GM03348 (cell line): ENCODE measurements at regions not wholly inside any gene's neighbourhood (a gene's known extent, or its start where the extent isn't known, plus 50 kb on each side); places are given as distances from the start of the nearest gene placed in this dataset.

Source experiments
- DNase-seq: peaks from one replicate; pipeline ENCODE4 v3.0.0; 2012; ENCODE audit warnings: low spot score

DNA sequence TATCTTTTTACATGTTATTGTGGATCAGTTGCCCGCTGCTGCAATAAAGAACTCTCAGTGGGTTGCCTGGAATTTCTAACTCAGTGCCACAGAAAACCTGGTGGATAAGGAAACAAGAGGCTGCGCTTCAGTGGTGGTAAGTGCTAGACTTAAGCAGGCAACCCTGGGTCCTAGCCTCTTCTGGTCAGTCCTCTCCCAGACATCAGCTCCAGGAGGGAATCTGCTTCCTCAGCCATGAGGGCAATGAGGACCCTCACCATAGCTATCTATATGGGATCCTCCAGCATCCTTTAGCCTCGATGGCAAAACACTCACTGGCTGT is 490.7 kb upstream of the SULF2 start:
- no peak for DNase-seq

DNA sequence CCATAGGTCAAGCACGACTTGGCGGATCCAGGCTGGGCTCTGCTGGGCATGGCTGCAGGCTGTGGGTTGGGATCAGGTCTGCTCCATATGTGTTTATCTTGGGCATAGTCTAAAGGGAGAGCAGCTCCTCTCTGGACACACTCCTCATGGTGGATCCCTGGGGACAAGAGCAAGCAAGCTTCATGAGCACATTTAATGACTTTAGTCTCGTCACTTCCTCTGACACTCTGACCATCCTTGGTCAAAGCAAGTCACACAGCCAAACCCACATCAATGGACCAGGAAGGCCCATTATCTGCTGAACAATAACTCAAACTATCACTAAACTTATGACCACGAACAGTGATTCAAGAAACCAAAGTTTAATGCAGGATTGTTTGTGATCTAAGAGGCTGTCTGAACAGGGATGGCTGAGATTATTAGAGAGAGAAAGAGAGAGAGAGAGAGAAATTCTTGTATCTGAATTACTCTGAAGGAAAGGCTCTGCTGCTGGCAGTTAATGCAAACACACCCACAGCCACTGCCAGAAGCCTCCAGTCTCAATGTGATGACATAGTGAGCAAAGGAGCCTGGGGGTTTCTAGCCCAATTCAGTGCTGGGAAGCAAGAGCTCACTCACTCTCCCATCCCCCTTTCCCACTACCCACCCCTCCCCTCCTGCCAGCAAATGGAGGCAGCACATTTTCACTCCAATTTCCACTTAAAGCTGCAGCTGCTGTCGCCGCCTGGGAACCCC is 490.2 kb upstream of the SULF2 start:
- no peak for DNase-seq

DNA sequence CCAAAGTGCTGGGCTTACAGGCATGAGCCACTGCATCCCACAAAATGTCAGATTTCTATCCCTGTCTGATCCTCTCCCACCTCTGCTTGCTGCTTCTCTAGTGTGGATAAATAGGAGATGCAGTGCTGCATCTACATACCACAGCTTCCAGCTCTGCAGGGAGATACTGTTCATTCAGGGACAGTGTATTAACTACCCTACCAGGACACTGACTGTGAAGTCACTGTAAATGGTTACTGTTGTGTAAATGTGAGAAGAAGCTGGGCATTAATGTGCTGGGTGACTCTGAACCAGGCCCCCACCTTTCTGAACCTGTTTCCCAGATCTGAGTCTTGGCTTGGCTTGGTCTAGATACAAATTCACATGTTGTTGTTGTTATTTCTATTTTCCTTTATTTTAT is 488.6 kb upstream of the SULF2 start:
- DNase-seq: no peak

DNA sequence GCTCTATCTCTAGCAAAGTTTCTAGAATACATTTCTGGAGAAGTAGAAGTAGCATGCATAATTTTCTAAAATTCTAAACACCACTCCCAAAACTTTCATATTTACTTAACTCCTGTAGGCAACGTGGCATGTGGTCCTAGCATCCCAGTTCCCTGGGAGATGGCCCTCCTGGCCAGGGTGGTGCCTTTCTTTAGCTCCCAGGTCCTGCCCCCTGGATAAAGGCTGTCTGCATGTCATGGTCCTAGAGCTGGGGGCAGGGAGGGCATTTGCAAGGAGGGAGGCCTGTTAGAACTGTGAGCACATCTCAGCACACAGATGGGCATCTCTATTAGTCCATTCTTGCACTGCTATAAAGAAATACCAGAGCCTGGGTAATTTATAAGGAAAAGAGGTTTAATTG is 485.6 kb upstream of the SULF2 start:
- no peak for DNase-seq

DNA sequence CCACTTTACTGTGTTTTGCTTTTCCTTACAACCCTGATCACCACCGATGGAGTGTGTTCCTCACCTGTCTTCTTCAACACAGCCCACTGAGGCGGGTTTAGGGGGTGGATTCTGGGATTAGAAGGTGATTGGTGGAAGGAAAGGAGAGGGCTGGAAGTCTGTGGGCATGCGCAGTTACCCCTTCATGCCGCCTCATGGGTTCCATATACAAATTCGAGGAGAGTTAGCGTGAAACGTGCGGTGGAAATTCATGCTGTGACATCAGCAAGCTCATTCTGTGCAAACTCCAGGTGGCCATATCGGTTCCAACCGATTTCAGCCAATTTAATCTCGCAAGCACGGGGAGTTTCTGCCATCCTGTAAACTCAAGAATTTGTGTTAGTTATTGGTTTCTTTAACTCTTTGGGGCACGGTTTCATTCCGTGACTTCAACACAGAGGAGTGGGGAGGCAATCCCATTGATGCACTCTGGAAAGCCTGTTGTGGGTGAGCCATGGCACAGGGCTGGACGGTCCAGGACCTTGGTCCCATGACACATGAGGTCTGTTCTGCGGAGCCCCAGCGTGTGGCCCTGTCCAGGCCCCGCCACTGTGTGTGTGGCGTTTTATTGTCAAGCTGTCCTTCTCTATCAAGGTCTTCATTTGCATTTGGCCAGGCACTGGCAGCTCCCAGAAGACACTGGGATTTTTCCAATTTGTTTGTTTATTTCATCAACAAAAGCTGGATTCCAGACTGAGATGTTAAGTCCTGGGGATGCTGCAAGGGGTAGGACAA is 482.8 kb upstream of the SULF2 start:
- DNase-seq: no peak

DNA sequence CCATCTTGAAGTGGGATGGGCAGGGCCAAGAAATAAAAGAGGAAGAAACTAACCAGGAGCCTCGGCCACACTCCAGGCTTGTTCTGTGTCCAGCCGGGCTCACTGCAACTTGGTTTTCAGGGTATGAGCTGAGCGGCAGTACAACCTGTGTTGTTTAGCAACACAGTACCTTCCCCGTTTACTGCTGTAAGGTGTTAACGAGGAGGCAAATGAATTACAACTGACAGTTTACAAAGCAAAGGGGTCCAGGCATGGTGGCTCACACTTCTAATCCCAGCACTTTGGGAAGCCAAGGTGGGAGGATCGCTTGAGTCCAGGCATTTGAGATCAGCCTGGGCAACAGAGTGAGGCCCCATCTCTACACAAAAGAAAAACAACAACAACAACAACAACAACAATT is 481.3 kb upstream of the SULF2 start:
- no peak for DNase-seq

DNA sequence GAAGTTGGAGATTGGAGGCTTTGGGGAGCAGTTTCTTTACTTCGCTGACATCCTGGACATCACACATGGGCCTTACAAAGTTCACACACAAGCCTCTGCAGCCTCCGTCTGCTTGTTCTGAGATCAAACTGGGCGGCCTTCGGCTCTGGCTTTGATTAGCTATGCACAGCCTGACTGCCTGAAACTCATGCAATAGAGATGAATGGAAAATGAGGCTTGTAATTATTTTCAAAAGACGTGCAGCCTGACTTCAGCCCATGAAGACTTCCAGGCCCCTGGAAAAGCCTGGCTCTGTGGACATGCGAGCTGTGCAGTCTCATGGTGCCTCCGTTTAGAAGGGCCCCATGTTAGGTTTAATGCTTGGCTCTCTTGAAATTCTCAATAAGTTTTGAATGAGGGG is 480.5 kb upstream of the SULF2 start:
- DNase-seq: no peak

DNA sequence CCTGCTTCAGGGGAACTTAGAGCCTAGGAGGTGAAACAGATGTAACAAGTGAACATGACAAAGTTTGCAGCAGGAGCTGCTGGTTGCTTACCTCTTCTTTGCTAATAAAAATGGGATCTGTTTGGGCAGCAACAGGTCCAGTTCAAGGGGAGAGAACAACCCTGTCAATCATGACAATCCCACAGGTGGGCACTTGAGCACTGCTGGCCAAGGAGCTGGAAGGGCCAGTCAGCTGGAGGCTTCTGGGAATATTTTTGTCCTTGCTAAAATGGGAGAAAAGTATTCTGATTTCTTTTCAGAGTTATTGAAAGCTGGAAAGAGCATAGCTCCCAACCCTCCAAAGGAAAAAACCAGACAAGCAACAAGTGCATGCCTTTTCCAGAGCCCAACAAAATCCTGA is 477.7 kb upstream of the SULF2 start:
- no peak for DNase-seq

DNA sequence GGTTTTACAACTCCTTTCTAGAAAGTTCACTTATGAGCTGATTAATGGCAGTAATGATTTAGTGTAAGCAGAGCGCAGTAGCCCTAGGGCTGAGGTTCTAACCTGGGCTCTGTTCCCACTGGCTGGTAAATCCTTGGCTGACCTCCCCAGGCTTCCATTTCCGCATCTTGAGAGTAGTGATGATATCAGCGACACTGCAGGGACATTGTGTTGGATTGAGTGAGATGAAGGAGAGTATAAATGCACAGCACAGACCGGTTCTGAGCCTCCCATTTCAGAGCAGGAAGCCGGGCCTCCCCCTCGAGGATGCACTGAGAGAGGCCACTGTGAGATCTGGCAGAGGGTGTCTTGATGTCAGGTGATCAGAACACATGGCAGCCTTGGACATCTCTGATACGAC is 477.2 kb upstream of the SULF2 start:
- DNase-seq: no peak

DNA sequence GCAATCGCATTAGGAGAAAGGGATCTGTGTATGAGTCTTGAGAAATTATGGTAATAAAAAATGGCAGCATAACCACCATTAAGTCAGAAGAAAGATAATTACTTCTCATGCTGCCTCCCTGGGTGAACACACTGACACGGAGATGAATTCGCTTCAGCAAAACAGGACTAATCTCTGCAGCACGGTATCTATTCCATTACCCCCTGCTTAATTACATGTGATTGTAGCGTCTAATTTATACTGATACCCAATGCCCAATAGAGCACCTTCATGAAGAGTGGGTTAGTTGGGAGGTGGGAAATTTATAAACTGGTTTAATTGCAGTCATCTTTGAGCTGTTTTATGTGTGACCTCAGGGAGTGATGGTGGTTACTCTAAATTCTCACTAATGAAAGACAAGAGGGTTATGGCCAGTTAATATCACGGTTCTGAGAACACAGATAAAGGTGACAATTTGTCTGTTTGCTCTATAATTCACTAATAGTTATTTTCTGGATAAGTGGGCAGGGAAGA is 476.2 kb upstream of the SULF2 start:
- no peak for DNase-seq

DNA sequence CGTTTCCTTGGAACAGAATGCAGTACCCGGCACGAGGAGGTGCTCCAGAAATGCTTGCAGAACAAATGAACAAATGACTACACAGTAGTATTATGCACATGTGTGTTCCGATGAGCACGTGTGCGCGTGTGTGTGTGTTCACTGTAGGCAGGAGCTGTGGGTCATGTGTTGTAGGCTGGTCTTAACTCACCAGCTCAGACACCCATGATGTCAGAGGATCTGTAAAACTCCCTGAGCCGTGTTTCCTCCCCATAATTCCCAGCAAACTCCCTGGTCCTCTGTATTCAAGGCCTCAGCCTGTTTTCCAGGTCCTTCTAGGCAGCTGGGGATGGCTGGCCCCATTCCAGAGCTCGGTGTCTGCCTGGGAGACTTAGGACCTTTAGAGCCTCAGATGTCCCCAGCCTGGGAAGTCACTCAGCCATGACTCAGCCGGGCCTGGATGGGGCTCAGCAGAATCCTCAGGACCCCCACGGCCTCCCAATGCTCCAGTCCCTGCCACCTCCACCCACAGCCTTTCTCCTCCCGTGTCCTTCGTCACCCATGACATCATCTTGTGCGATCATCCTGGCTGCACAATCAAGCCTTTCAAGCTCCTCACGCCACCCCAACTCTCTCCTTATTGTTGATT is 475.0 kb upstream of the SULF2 start:
- no peak for DNase-seq

DNA sequence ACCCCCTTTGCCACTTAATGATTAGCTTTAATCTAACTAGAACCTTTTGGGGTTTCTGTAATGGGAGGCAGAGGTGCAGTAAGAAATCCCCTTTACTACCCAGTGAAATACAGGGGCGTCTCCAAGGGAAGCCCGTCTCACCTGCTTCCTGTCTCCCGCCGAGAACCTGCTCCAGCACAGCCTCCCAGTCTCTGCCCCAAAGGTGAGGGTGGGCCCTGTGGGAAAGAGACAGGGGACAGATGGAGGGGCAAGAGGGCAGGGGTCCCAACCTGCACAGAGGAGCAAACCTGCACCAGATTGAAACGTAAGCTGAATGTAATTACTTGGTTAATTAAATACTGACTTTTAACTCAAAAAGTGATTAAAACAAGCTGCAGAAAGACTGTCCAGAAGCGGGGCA is 474.2 kb upstream of the SULF2 start:
- no peak for DNase-seq

DNA sequence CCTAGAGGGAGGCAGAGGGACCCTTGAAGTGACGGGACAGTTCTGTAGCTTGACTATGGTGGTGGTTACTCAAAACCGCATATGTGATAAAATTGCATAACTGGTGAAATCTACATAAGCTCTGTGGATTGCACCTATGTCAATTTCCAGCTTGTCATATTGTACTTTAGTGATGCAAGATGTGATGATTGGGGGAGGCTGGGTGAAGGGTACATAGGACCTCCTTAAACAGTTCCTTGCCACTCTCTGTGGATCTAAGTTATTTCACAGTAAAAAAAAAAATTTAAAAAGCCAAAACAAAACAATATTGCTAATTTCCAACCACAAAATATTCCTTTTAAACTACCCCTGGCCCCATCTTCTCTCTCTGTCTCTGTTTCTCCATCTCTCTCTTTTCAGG is 472.6 kb upstream of the SULF2 start:
- DNase-seq: no peak

DNA sequence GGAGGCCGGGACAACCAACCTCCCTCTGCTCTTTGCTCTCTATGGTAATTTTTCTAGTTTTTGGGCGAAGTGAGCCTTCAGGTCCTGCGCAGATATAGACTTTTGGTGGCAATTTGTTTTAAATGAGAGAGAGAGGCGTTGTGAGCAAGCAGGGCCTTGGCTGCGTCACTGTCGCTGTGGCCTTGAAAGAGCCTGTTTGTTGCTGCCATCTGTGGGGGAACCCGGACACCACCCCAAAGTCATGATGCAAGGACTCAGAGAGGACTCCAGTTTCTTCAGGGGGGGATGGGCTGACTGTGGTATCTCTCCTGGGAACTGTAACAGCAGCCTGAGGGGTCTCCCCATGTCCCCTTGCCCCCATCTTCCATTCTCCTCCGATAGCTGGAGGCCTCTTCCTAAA is 462.7 kb upstream of the SULF2 start:
- DNase-seq: no peak

DNA sequence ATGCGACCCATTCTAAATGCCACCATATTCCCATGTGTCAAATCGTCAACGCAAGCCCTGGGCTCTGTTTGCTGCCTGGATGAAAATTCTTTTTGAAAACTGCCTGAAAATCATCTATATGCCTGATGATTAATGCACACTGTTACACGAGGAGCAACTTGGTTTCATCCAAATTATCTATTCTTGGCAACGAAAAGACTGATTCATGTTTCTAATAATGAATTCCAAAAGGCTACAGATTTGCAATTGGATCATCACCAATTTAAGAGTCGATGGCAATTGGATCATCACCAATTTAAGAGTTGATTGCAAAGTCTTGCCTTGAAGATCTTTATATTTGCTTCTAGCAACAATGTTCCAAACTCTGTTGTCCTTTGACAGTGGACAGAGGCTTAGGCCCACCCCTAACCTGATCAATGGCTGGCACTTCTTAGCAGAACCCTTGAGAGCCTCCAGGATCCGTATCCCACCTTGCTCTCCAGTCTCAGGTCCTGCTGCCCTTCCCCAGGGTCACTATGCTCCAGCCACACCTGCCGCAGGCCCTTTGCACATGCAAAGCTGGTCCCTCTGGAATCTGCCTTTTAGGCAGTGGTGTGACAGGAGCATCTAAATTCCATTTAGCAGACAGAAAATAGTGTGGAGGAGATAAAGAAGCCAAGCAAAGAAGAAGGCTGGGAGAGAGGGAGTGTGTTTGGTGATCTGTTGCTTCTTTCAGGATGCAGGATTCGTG is 460.9 kb upstream of the SULF2 start:
- DNase-seq: no peak

DNA sequence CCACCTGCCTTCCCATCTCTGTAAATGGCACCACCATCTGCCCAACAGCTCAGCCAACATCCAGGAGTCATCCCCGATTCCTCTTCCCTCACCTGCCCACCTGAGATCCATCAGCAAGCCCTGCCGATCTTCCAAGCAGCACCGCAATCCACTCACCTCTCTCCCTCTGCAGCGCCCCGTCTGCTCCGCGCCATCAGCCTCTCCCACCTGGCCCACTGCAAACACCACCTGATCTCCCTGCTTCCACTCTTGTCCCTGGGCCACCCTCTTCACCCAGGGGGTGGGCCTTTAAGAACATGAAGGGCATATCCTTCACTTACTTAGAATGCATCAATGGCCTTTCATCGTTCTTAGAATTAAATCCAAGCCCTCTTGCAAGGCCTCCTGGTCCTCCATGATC is 457.3 kb upstream of the SULF2 start:
- no peak for DNase-seq

DNA sequence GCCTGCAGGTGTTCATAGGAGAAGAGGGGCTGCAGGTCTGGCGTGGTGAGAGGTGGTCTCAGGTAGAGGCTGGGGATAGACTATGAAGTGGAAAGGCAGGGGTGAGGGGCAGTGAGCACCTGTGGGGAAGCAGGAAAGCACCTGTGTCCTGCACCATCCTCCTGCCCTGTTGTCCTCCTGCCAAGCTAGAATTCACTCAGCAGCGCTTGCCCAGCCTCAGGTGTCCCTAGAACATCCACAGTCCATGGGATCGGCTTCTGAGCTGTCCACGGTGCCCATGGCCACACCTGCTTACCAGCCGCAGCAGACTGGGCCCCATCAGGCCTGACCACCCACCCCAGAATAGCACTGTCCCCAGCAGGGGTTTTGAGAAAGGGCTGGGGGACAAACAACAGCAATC is 456.2 kb upstream of the SULF2 start:
- no peak for DNase-seq

DNA sequence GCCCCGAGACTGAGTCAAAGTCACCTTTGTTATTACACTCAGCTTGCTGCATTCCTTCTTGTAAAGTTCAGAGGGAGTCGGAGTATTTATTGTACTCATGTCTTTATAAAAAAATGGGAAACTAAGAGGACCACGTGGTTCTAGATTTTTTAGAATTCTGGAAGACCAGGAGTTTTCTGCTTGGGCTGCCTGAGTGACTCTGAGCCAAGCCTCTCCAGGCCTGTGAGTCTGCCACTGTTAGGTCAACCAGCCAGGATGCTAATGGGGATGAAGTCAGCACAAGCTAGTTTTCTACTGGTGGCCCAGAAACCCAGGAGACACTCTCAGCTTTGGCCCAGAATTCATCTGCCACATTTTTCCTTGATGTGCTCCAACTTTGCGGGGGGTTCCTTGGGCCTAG is 453.5 kb upstream of the SULF2 start:
- no peak for DNase-seq

DNA sequence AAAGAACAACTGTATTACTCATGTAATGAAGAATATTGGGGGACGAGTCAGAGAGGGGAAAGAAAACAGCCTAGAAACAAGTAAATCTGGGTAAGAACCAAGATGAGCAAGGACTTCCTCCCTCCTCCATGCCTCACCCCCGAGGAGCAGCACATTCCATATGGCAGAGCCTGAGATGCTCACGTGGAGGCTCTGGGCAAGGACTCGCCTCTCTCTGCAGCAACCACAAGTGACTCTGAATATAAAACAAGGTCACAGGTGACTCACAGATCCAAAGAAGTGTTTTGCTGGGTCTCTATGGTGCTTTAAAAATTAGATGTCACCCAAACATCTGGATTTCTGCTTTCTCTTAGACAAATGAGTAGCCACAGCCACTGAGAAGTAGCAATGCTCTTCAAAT is 453.0 kb upstream of the SULF2 start:
- DNase-seq: peak; percentile 35

DNA sequence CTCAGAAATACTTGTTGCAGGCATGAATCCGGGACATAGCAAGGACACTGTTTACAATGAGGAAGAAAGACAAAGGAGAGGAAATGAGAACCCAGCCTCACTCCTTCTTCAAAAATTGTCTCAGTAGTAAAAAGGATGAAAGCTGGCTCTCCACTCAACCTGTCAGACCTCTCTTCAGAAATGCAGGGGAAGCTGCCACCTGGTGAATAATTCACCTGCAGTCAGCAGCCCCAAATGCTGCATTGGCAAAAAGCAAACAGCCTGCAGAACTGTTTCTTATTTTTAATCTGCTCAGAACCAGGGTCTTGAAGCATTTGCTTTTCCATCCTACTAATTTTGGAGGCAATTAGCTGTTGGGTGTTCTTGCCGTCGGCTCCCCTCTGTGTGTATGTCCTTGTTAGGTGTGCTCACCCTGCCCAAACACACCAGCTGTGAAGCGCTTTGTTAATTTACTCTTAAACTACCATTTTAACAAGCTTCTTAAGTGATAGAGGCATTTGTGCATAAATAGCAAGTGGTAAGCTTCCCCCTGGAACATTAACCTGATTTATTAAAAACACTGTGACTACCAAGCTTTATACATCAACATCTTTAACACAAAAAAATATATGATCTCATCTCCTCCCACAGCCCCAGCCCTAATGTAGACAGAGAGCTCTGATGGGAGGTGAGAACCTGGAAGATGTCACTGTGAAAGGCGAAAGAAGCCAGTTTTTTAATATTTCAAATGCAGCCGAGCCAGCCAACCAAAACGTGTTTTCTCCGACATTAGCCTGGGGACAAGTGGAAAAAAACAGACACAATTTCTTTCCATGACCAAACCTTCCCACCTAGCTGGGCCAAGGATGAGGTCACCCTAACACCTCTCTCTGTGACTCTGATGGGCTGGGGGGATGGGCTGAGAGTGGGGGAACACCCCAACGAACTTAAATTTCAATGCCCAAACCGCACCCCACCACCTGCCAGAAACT is 451.0 kb upstream of the SULF2 start:
- DNase-seq: no peak

DNA sequence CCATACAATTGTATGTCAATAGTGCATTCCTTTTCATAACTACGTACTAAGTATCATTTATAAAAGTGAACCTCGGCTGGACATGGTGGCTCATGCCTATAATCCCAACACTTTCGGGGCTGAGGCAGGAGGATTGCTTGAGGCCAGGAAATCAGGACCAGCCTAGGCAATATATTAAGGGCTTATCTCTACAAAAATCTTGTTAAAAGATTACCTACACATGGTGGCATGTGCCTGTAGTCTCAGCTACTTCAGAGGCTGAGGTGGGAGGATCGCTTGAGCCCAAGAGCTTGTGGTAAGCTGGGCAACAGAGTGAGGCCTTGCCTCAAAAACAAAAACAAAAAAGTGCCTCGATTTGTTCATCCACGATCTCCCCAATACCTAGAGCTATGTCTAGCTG is 449.7 kb upstream of the SULF2 start:
- DNase-seq: no peak
